ENCODE measurements at regions not wholly inside any gene's neighbourhood (a gene's known extent, or its start where the extent isn't known, plus 50 kb on each side); places are given as distances from the start of the nearest gene placed in this dataset.

- DNase-seq (ENCODE audit: extremely low read depth in 1 of 2, low read depth in 1 of 2): no peak
Observed at GRCh38 chr4:106471151-106471550, 102.6 kb upstream of the GIMD1 start.

DNA sequence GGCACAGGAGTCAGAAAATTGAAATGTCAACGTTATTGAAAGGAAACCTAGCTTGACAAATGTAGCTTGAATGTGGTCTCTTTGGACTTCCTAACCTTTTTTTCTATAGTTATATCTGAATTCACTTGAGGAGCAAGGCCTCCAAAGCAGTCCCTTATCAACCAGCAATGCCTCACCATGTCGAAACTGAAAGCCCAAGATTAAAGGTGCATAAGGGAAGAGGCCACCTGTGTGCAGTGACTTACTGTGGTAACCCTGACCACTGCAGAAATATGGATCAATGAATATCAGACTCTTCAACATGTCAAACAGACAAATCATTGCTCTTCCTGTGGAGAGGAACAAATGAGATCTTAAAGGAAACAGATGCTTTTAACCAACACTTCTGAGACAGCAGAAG, 95.0 kb upstream of the GIMD1 start:
- DNase-seq (ENCODE audit: extremely low read depth in 1 of 2, low read depth in 1 of 2): no peak

GRCh38 chr4:106454581-106454980, 86.0 kb upstream of the GIMD1 start:
- DNase-seq (ENCODE audit: extremely low read depth in 1 of 2, low read depth in 1 of 2): no peak

- DNase-seq (ENCODE audit: extremely low read depth in 1 of 2, low read depth in 1 of 2): no peak
Observed at GRCh38 chr4:106454021-106454420, 85.4 kb upstream of the GIMD1 start.

DNA sequence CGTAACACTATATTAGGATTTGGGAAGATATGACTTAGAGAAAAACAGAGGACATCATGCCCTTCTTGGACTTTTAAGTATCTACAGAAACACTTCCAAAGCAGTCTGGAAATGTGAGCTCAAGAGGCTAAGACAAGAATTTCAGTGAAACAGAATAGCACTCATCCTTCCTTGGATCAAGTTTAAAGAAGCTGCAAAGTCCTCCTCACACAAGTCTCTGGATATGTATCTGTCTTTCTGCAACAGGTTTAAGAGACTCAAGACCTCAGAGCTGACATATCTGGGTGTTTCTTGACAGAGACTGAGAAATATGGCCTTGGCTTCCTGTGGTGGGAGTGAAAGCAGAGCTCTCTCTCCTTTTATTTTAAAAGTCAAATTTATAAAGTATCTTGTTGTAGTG, 82.5 kb upstream of the GIMD1 start:
- no peak for DNase-seq (ENCODE audit: extremely low read depth in 1 of 2, low read depth in 1 of 2)

DNA sequence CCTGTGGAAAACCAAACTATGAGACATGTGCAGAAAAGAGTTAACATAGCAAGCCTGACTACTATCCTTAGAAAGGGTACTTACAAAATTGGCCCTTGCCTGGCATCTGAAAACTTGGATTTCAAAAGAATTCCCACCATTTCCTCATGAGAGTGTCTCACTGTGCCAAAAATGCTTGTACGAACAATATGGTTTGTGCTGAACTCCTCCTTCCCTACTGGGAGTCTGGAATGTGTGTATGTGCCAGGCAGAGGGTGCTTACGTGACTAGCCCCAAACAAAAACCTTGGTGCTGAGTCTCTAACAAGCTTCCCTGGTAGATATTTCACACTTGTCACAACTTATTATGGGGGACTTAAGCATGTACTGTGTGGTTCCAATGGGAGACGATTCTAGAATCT, 81.7 kb upstream of the GIMD1 start:
- DNase-seq (ENCODE audit: extremely low read depth in 1 of 2, low read depth in 1 of 2): no peak

DNA sequence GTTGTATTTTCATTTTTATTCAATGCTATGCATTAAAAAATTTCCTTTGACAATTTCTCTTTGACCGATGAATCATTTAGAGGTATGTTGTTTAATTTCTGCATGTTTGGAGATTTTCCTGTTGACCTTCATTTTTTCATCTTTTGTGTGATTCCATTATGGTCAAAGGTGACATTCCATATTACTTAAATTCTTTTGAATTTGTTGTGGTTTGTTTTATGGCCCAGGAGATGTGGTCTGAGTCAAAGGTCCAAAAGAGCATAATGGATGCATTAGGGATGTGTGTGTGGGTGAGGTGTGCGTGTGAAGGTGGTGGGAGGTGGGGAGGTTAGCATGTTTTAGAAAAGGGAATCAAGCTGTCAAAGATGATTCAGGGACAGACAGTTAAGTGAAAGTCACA, 76.0 kb upstream of the GIMD1 start:
- DNase-seq (ENCODE audit: extremely low read depth in 1 of 2, low read depth in 1 of 2): no peak

DNA sequence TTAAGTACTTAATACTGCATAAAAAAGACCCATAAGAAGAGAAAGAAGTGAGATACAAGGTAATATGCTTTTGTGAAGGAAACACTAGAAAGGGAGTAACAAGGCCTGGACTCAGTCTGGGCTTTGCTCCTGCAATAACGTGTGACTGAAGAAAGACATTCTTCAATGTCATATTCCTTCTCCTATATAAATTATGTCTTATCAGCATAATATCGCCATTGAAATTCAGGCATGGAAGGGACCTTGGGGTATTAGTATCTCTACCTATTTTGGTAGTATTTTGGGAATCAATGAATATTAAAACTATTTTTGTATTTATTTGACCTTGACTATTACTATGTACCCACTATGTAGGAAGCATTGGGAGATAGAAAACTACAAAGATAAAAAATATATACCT, 62.2 kb upstream of the GIMD1 start:
- DNase-seq (ENCODE audit: extremely low read depth in 1 of 2, low read depth in 1 of 2): no peak

DNA sequence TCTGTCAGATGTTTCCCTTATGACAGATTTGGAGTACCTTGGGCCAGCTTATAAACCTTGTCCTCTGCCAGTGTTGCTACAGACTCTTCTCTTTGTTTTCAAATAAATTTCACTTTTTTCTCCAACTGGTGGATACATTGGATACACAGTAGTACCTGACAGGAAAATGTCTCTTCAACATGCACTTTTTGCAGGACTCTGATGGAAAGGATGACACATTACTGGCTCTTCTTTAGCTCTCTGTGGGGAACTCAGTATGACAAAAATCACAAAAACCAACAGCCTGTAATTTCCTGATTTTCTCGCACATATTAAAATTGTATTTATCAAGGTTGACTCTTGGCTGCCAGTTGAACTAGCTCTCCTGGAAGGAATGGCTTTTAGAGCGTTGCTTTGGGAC, 61.3 kb upstream of the GIMD1 start:
- no peak for DNase-seq (ENCODE audit: extremely low read depth in 1 of 2, low read depth in 1 of 2)

- DNase-seq (ENCODE audit: extremely low read depth in 1 of 2, low read depth in 1 of 2): no peak
Observed at GRCh38 chr4:106426069-106426468, 57.5 kb upstream of the GIMD1 start.

DNA sequence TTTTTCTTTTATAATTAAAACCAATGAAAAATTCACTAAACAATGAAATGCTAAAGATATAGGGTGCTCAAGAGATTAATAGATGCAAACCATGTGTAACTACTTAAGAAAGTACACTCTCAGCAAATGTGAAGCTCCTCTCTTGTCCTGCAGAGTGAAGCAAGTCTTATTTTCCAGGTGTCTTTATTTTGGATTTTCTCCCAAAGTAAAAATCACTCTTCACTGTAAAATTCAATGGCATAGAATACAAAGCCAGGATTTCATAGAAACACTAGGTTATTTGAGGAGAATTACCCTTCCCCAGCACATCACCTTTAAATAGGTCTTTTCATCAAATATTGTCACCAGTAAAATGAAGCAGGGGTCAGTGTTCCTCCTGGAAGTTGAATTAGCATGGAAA, 57.0 kb upstream of the GIMD1 start:
- no peak for DNase-seq (ENCODE audit: extremely low read depth in 1 of 2, low read depth in 1 of 2)

DNA sequence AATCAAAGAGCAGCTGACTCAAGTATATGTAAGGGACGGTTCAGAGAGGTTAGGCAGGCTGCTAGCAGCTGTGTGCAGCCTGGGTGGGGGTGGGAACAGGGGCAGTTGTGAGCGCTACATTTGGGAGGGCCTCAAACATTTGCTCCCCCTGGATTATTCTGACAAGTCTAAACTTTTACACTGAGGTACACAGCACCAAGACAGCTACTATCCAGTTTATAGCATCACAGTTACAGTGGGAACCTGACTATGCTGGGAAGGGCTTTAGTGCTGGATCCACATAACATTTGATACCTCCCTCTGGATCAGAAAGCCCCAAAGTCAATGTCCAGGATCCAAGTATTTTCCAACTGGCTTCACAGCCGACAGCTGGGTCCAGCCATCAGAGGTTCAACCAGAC, 55.8 kb upstream of the GIMD1 start:
- DNase-seq (ENCODE audit: extremely low read depth in 1 of 2, low read depth in 1 of 2): no peak

DNA sequence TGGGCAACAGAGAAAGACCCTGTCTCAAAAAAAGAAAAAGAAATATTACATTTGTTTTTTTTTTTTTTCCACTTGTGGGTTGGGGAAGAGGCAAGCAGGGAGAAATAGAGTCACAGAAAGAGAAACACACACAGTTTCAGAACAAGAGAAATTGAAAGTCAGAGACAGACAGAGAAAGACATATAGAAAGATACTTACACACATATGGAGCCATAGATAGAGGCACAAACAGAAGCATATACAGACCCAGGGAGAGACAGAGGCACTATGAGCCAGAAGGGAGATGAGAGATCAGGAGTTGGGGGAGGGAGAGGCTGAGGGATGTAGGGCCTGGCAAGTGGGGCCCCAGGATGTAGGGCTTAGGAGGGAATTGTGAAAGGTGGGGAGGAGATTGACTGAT, 55.2 kb upstream of the GIMD1 start:
- no peak for DNase-seq (ENCODE audit: extremely low read depth in 1 of 2, low read depth in 1 of 2)

- no peak for DNase-seq (ENCODE audit: extremely low read depth in 1 of 2, low read depth in 1 of 2)
Observed at GRCh38 chr4:106422766-106423165, 54.2 kb upstream of the GIMD1 start.

DNA sequence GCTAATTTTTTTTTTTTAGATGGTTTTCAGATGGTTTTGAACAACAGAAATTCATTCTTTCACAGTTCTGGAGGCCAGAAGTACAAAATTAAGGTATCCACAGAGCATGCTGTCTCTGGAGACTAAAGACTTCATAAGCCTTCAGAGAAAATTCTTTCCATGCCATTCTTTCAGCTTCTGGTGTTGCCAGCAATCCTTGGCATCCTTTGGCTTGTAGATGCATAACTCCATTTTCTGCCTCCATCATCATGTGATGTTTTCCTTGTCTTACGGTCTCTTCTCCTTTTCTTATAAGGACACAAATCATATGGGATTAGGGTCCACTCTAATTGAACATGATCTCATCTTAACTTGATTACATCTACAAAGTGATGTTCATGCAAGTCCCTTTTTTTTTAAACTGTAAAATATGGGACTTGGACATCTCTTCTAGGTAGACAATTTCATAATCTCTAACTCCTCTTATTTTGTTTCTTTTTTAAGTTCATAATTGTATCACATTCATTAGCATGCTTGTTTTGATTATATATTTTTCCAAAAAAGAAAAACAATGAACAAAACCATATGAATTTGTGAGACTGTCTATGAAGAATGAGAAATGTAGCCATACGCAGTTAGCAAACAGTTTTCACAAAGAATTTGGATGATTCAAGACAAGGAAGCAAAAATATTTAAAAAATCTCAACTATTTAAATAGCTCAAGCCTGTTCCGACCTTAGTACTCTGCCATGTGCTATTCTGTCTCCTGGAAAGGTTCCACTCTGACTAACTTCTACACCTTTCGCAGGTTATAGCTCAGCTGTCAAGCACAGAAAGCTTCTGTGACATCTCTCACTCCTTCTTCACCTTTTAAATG, 53.1 kb upstream of the GIMD1 start:
- no peak for DNase-seq (ENCODE audit: extremely low read depth in 1 of 2, low read depth in 1 of 2)

GRCh38 chr4:106418444-106418843, 49.9 kb upstream of the GIMD1 start:
- no peak for DNase-seq (ENCODE audit: extremely low read depth in 1 of 2, low read depth in 1 of 2)
